ENCODE measurements at regions not wholly inside any gene's neighbourhood (a gene's known extent, or its start where the extent isn't known, plus 50 kb on each side); places are given as distances from the start of the nearest gene placed in this dataset.

GRCh38 chr16:7055443-7055842, 277.2 kb upstream of the RBFOX1 start:
- in situ Hi-C loops (cut with MboI; ENCODE audit: low sequenced_read_pairs in 4 of 4) (no loop called here), intact Hi-C loops (cut with DNase I; ENCODE audit: low total_unique reads) (no loop called here)
- H3K4me3 ChIP-seq: no peak overlapping the region
- H3K4me1 ChIP-seq: no peaks in the 10 kb centered on the region
- H3K27ac ChIP-seq: no peak overlapping the region
- TF ChIP-seq POLR2A (IDR thresholded peaks at IDR 0.05): no peak
- TF ChIP-seq CTCF (IDR thresholded peaks at IDR 0.05 in 4 of 5, conservative IDR thresholded peaks at IDR 0.05 in 1 of 5): no peak
- H3K27me3 ChIP-seq: no peaks in the 10 kb centered on the region
- no peak for ATAC-seq
- H3K36me3 ChIP-seq: no peaks in the 10 kb centered on the region
- no peak for DNase-seq
- H3K9me3 ChIP-seq: no peaks in the 10 kb centered on the region

- TF ChIP-seq CTCF (IDR thresholded peaks at IDR 0.05 in 4 of 5, conservative IDR thresholded peaks at IDR 0.05 in 1 of 5) (no peak), POLR2A (IDR thresholded peaks at IDR 0.05) (no peak)
- intact Hi-C loops (cut with DNase I; ENCODE audit: low total_unique reads) (no loop called here), in situ Hi-C loops (cut with MboI; ENCODE audit: low sequenced_read_pairs in 4 of 4) (no loop called here)
- Histone ChIP-seq H3K27me3 (no peaks in the 10 kb centered on the region), H3K27ac (no peak overlapping the region), H3K4me1 (no peaks in the 10 kb centered on the region), H3K36me3 (no peaks in the 10 kb centered on the region), H3K9me3 (no peaks in the 10 kb centered on the region), H3K4me3 (no peak overlapping the region)
- DNase-seq (no peak), ATAC-seq (no peak)
Observed at GRCh38 chr16:7051591-7052349, 280.9 kb upstream of the RBFOX1 start.

DNA sequence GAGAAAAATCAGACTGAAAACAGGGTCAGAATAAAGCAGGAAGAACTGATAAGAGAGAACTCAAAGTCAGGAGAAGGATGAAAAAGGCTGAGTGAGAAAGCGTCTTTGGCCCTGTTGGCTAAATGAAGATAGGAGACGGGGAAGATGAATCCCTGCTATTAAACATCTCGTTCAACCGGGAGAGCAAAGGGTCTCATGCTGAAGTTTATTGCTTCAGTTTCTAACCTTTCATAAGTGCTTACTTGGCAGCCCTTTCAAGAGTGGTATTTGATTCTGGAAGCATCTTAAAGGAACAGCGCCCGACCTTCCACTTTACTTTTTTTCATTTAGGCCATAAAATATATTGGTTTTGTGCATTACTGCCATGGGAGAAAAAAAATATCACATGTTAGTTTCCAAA, 288.3 kb upstream of the RBFOX1 start:
- in situ Hi-C loops (cut with MboI; ENCODE audit: low sequenced_read_pairs in 4 of 4): no loop called here
- Histone ChIP-seq H3K27me3 (no peaks in the 10 kb centered on the region), H3K27ac (no peak overlapping the region), H3K4me3 (no peak overlapping the region), H3K4me1 (no peaks in the 10 kb centered on the region), H3K36me3 (no peaks in the 10 kb centered on the region), H3K9me3 (no peaks in the 10 kb centered on the region)
- no peak for DNase-seq
- intact Hi-C loops (cut with DNase I; ENCODE audit: low total_unique reads): no loop called here
- TF ChIP-seq CTCF (IDR thresholded peaks at IDR 0.05 in 4 of 5, conservative IDR thresholded peaks at IDR 0.05 in 1 of 5) (no peak), POLR2A (IDR thresholded peaks at IDR 0.05) (no peak)
- no peak for ATAC-seq

DNA sequence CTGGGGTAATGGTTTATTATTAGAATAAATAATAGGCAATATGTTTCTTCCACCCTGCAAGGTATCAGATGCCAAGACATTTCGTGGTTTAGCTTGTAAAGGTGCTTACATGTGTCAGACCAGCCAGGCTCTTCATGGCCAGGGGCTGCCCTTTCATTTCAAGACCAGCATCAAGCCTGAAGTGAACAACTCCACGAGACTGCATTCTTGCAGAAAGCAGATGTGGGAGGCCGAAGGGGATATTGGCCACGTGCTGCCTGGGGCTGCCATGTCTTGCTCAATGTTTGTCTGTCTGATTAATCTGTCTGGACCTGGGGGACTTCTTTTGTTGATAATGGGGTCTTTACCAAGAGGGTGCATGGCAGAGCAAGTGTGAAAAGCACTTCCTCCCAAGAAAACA, 294.2 kb upstream of the RBFOX1 start:
- no peak overlapping the region for H3K27ac ChIP-seq
- H3K4me3 ChIP-seq: no peak overlapping the region
- in situ Hi-C loops (cut with MboI; ENCODE audit: low sequenced_read_pairs in 4 of 4): no loop called here
- ATAC-seq (no peak), DNase-seq (no peak)
- TF ChIP-seq POLR2A (IDR thresholded peaks at IDR 0.05) (no peak), CTCF (IDR thresholded peaks at IDR 0.05 in 4 of 5, conservative IDR thresholded peaks at IDR 0.05 in 1 of 5) (no peak)
- H3K27me3 ChIP-seq: no peaks in the 10 kb centered on the region
- intact Hi-C loops (cut with DNase I; ENCODE audit: low total_unique reads): no loop called here
- no peaks in the 10 kb centered on the region for H3K36me3 ChIP-seq
- no peaks in the 10 kb centered on the region for H3K9me3 ChIP-seq
- no peaks in the 10 kb centered on the region for H3K4me1 ChIP-seq

DNA sequence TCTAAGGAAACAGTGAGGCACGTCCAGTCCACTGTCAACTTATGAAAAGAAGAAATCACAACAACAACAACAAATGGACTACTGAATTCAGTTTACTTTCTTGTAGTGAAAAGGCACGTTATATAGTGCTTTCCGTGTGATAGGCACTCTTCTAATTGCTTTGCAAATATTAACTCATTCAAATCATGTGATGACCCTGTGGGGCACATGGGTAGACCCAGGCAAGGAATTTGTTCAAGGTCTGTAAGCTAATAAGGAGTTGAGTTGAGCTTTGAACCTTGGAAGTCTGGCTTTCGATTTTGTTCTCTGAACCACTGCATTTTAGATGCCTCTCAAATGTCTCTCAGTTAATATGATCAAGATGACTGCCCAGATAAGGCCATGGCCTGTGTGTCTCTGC, 295.1 kb upstream of the RBFOX1 start:
- Histone ChIP-seq H3K36me3 (no peaks in the 10 kb centered on the region), H3K27me3 (no peaks in the 10 kb centered on the region), H3K9me3 (no peaks in the 10 kb centered on the region), H3K4me3 (no peak overlapping the region), H3K4me1 (no peaks in the 10 kb centered on the region), H3K27ac (no peak overlapping the region)
- in situ Hi-C loops (cut with MboI; ENCODE audit: low sequenced_read_pairs in 4 of 4): no loop called here
- ATAC-seq (no peak), DNase-seq (no peak)
- intact Hi-C loops (cut with DNase I; ENCODE audit: low total_unique reads): no loop called here
- TF ChIP-seq POLR2A (IDR thresholded peaks at IDR 0.05): no peak
- no peak for TF ChIP-seq CTCF (IDR thresholded peaks at IDR 0.05 in 4 of 5, conservative IDR thresholded peaks at IDR 0.05 in 1 of 5)
